ENCODE measurements at regions not wholly inside any gene's neighbourhood (a gene's known extent, or its start where the extent isn't known, plus 50 kb on each side); places are given as distances from the start of the nearest gene placed in this dataset.

GRCh38 chr19:5235458-5236219 is 105.0 kb downstream of the PTPRS start:
- TF ChIP-seq CHD2 (IDR thresholded peaks at IDR 0.05; ENCODE audit: low read length) (no peak), POLR2AphosphoS5 (IDR thresholded peaks at IDR 0.05; ENCODE audit: low read depth, low read length) (no peak), ATF3 (IDR thresholded peaks at IDR 0.05; ENCODE audit: insufficient read depth, low read depth, low read length) (no peak), RFX5 (IDR thresholded peaks at IDR 0.05; ENCODE audit: borderline replicate concordance, low read depth, low read length) (no peak), CREB1 (IDR thresholded peaks at IDR 0.05) (no peak), ZNF274 (IDR thresholded peaks at IDR 0.05; ENCODE audit: borderline replicate concordance, extremely low read depth, low read length) (no peak), CTCF (IDR thresholded peaks at IDR 0.05; ENCODE audit: control extremely low read depth in 1 of 3, insufficient read depth in 1 of 3, low read depth in 1 of 3, low read length in 3 of 3) (no peak)

Data from H1 (cell line).